PC-3 (cell line): ENCODE measurements at regions not wholly inside any gene's neighbourhood (a gene's known extent, or its start where the extent isn't known, plus 50 kb on each side); places are given as distances from the start of the nearest gene placed in this dataset.

ENCODE experiments used
- ATAC-seq: fragments of 200-7000 bp; cut with Tn5 transposase; 2 replicates; pipeline ENCODE4 v1.9.1; 2020; ENCODE audit warnings: mild to moderate bottlenecking, moderate library complexity
- BruUV-seq: library from RNA; stranded (reverse); fragments of 400-500 nt; replicated peaks from 2 replicates; lab custom pipeline; 2021; lab: Mats Ljungman, UMichigan
- CTCF ChIA-PET: fragments of 300-600 bp; sonication (Branson Sonifier 250); formaldehyde crosslinking; loops from one replicate; lab custom pipeline; 2022; ENCODE audit warnings: antibody characterized with exemption; lab: Charles Lee
- POLR2A ChIA-PET: fragments of 300-600 bp; sonication (Branson Sonifier 250); formaldehyde crosslinking; loops from one replicate; lab custom pipeline; 2022; ENCODE audit warnings: antibody characterized with exemption; ENCODE audit not compliant: unreplicated experiment; lab: Charles Lee
- DNase-seq: peaks from one replicate; pipeline ENCODE4 v3.0.0-alpha.2; 2015
- H2AFZ ChIP-seq: fragments of 300-600 bp; sonication (generic); 2 replicates; pipeline ENCODE4 v1.6.0; 2016; ENCODE audit warnings: antibody characterized with exemption, low read length
- H3F3A ChIP-seq: fragments of 300-600 bp; sonication (generic); one replicate; pipeline ENCODE4 v1.6.0; 2017; ENCODE audit warnings: antibody characterized with exemption, low read length, control low read depth, mild to moderate bottlenecking; ENCODE audit not compliant: unreplicated experiment
- H3K27ac ChIP-seq: fragments of 300-600 bp; sonication (generic); 2 replicates; pipeline ENCODE4 v1.5.1; 2016; ENCODE audit warnings: mild to moderate bottlenecking, low read length
- H3K27me3 ChIP-seq: fragments of 300-600 bp; sonication (generic); 2 replicates; pipeline ENCODE4 v1.6.1; 2016; ENCODE audit warnings: low read length, mixed read lengths
- H3K36me3 ChIP-seq: fragments of 300-600 bp; sonication (generic); 2 replicates; pipeline ENCODE4 v1.6.1; 2016; ENCODE audit warnings: low read depth, mixed run types, low read length, mixed read lengths
- H3K4me1 ChIP-seq: fragments of 300-600 bp; sonication (generic); 2 replicates; pipeline ENCODE4 v1.5.1; 2016; ENCODE audit warnings: low read length; ENCODE audit not compliant: insufficient read depth
- H3K4me2 ChIP-seq: fragments of 300-600 bp; sonication (generic); 2 replicates; pipeline ENCODE4 v1.6.0; 2016; ENCODE audit warnings: low read length
- H3K4me3 ChIP-seq: fragments of 300-600 bp; sonication (generic); 2 replicates; pipeline ENCODE4 v1.5.1; 2016; ENCODE audit warnings: mild to moderate bottlenecking, low read length, mixed read lengths
- H3K79me2 ChIP-seq: fragments of 300-600 bp; sonication (generic); 2 replicates; pipeline ENCODE4 v1.6.1; 2017; ENCODE audit warnings: low read length, mixed read lengths
- H3K9ac ChIP-seq: fragments of 300-600 bp; sonication (generic); 2 replicates; pipeline ENCODE4 v1.6.0; 2016; ENCODE audit warnings: mild to moderate bottlenecking, low read length
- H3K9me2 ChIP-seq: fragments of 300-600 bp; sonication (generic); replicated peaks from 2 replicates; pipeline ENCODE4 v1.6.1; 2016; ENCODE audit warnings: mixed run types, low read length, mixed read lengths
- H3K9me3 ChIP-seq: fragments of 300-600 bp; sonication (generic); 2 replicates; pipeline ENCODE4 v1.6.1; 2016; ENCODE audit warnings: low read length, mixed read lengths
- H4K20me1 ChIP-seq: fragments of 300-600 bp; sonication (generic); 2 replicates; pipeline ENCODE4 v1.6.1; 2016; ENCODE audit warnings: low read length, mixed read lengths
- EZH2 ChIP-seq: fragments of 300-600 bp; sonication (generic); IDR thresholded peaks from one replicate; pipeline ENCODE4 v1.6.1; 2017; ENCODE audit warnings: antibody characterized with exemption, mild to moderate bottlenecking, low read length; ENCODE audit not compliant: unreplicated experiment
- EZH2phosphoT487 ChIP-seq: fragments of 300-600 bp; sonication (generic); IDR thresholded peaks from 2 replicates; pipeline ENCODE4 v1.6.1; 2018; ENCODE audit warnings: mild to moderate bottlenecking, antibody characterized with exemption, low read length, borderline replicate concordance
- intact Hi-C: fragments of 100-400 bp; cut with micrococcal nuclease; formaldehyde crosslinking; loops from 2 replicates; pipeline ENCODE4 v1.9.0; 2023
- TF ChIP-seq, protein P1 (sequence below): fragments of 300-600 bp; sonication (generic); conservative IDR thresholded peaks from 2 replicates; pipeline ENCODE4 v1.5.1; 2017; ENCODE audit warnings: antibody characterized with exemption, low read depth, mild to moderate bottlenecking, low read length

- Histone ChIP-seq H2AFZ (no peak overlapping the region), H3K9me2 (no peaks in the 10 kb centered on the region), H4K20me1 (no peaks in the 10 kb centered on the region), H3K9ac (no peak overlapping the region), H3K27ac (no peak overlapping the region), H3F3A (no peaks in the 10 kb centered on the region), H3K9me3 (no peaks in the 10 kb centered on the region), H3K36me3 (no peaks in the 10 kb centered on the region), H3K4me1 (no peaks in the 10 kb centered on the region), H3K79me2 (no peaks in the 10 kb centered on the region), H3K27me3 (no peaks in the 10 kb centered on the region), H3K4me3 (no peak overlapping the region), H3K4me2 (no peak overlapping the region)
- POLR2A ChIA-PET: no interaction called here
- ATAC-seq (no peak), DNase-seq (no peak)
- intact Hi-C loops: no loop called here
- BruUV-seq: no TSS peak
- TF ChIP-seq, protein P1, sequence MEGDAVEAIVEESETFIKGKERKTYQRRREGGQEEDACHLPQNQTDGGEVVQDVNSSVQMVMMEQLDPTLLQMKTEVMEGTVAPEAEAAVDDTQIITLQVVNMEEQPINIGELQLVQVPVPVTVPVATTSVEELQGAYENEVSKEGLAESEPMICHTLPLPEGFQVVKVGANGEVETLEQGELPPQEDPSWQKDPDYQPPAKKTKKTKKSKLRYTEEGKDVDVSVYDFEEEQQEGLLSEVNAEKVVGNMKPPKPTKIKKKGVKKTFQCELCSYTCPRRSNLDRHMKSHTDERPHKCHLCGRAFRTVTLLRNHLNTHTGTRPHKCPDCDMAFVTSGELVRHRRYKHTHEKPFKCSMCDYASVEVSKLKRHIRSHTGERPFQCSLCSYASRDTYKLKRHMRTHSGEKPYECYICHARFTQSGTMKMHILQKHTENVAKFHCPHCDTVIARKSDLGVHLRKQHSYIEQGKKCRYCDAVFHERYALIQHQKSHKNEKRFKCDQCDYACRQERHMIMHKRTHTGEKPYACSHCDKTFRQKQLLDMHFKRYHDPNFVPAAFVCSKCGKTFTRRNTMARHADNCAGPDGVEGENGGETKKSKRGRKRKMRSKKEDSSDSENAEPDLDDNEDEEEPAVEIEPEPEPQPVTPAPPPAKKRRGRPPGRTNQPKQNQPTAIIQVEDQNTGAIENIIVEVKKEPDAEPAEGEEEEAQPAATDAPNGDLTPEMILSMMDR: no peak
- TF ChIP-seq EZH2phosphoT487 (no peak), EZH2 (no peak)
- CTCF ChIA-PET: no interaction called here
These were observed 710.5 kb upstream of the HS3ST5 start for GRCh38 chr6:115053169-115053860.

- Histone ChIP-seq H3K4me3 (no peak overlapping the region), H3K9me3 (no peaks in the 10 kb centered on the region), H3K27ac (no peak overlapping the region), H3K4me2 (no peak overlapping the region), H3K36me3 (no peaks in the 10 kb centered on the region), H3F3A (no peaks in the 10 kb centered on the region), H3K9me2 (no peaks in the 10 kb centered on the region), H3K4me1 (no peaks in the 10 kb centered on the region), H2AFZ (no peak overlapping the region), H3K79me2 (no peaks in the 10 kb centered on the region), H3K9ac (no peak overlapping the region), H3K27me3 (no peaks in the 10 kb centered on the region), H4K20me1 (no peaks in the 10 kb centered on the region)
- intact Hi-C loops: no loop called here
- no TSS peak for BruUV-seq
- DNase-seq (no peak), ATAC-seq (no peak)
- CTCF ChIA-PET: no interaction called here
- TF ChIP-seq, protein P1: no peak
- TF ChIP-seq EZH2phosphoT487 (no peak), EZH2 (no peak)
- POLR2A ChIA-PET: no interaction called here
These were observed 673.8 kb upstream of the HS3ST5 start for GRCh38 chr6:115016593-115016992.

DNA sequence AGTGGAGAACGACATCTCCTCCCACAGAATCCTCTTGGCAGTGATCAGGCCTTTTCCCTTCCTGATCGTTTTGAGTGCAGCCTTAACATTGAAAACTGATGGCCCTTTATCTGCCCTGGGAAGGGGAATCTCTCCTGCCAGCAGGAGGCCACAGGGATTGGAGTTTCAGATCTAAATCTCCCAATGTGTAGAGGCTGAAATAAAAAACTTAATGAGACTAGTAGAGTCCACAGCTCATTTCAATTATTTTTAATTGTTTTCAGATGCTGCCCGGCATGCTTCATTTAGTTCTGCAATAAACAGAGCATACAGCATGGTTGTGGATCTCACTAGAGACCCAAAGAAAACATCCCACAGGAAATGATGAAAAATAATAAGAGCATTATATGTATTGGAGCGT is 662.2 kb upstream of the HS3ST5 start:
- DNase-seq: no peak
- H3F3A ChIP-seq: no peaks in the 10 kb centered on the region
- intact Hi-C loops: no loop called here
- ChIA-PET POLR2A (no interaction called here), CTCF (no interaction called here)
- H3K79me2 ChIP-seq: no peaks in the 10 kb centered on the region
- H3K4me1 ChIP-seq: no peaks in the 10 kb centered on the region
- no peak for ATAC-seq
- no peak overlapping the region for H3K4me2 ChIP-seq
- H3K27me3 ChIP-seq: no peaks in the 10 kb centered on the region
- H3K9me2 ChIP-seq: no peaks in the 10 kb centered on the region
- no peaks in the 10 kb centered on the region for H4K20me1 ChIP-seq
- no peak overlapping the region for H3K4me3 ChIP-seq
- no peak overlapping the region for H3K27ac ChIP-seq
- H3K9me3 ChIP-seq: no peaks in the 10 kb centered on the region
- no peak overlapping the region for H2AFZ ChIP-seq
- H3K36me3 ChIP-seq: no peaks in the 10 kb centered on the region
- BruUV-seq: no TSS peak
- TF ChIP-seq EZH2phosphoT487 (no peak), EZH2 (no peak)
- TF ChIP-seq, protein P1: no peak
- H3K9ac ChIP-seq: no peak overlapping the region
